Dendritic cell treated with granulocyte-macrophage colony-stimulating factor and Interleukin-4, amounts not matched to agents 40 ng/mL and 50 ng/mL, for 4 days (primary cell): ENCODE measurements at regions not wholly inside any gene's neighbourhood (a gene's known extent, or its start where the extent isn't known, plus 50 kb on each side); places are given as distances from the start of the nearest gene placed in this dataset.

Experiments
- H3K27ac Mint-ChIP-seq: one replicate; pipeline ENCODE4 v1.8.0; 2022; ENCODE audit warnings: mild to moderate bottlenecking, mixed read lengths
- H3K27me3 Mint-ChIP-seq: one replicate; pipeline ENCODE4 v1.8.0; 2022; ENCODE audit warnings: mild to moderate bottlenecking, mixed read lengths
- H3K36me3 Mint-ChIP-seq: one replicate; pipeline ENCODE4 v1.8.0; 2022; ENCODE audit warnings: low read depth, mixed read lengths
- H3K4me1 Mint-ChIP-seq: one replicate; pipeline ENCODE4 v1.8.0; 2022; ENCODE audit warnings: low read depth, mixed read lengths
- H3K4me3 Mint-ChIP-seq: one replicate; pipeline ENCODE4 v1.8.0; 2022; ENCODE audit warnings: mild to moderate bottlenecking, moderate library complexity, mixed read lengths
- H3K9me3 Mint-ChIP-seq: one replicate; pipeline ENCODE4 v1.8.0; 2022; ENCODE audit warnings: mixed read lengths
- intact Hi-C: fragments of 100-400 bp; cut with micrococcal nuclease; formaldehyde crosslinking; loops from one replicate; pipeline ENCODE4 v1.15.0; 2022

GRCh38 chr7:112874909-112875308 is 84.7 kb upstream of the TMEM168 start:
- H3K4me3 Mint-ChIP-seq = no peak overlapping the region
- H3K9me3 Mint-ChIP-seq = no peaks in the 10 kb centered on the region
- H3K36me3 Mint-ChIP-seq = peaks cover 6% of the 10 kb centered on the region
- no peak overlapping the region for H3K27ac Mint-ChIP-seq
- H3K4me1 Mint-ChIP-seq = peaks cover 25% of the 10 kb centered on the region
- H3K27me3 Mint-ChIP-seq = no peaks in the 10 kb centered on the region
- intact Hi-C loops = no loop called here

- Mint-ChIP-seq H3K36me3 (peaks cover 12% of the 10 kb centered on the region), H3K27ac (no peak overlapping the region), H3K4me1 (peaks cover 20% of the 10 kb centered on the region), H3K4me3 (no peak overlapping the region), H3K9me3 (peaks cover 7% of the 10 kb centered on the region), H3K27me3 (no peaks in the 10 kb centered on the region)
- intact Hi-C loops = no loop called here
Measured at GRCh38 chr7:112873831-112874553, 83.8 kb upstream of the TMEM168 start.

- intact Hi-C loops = no loop called here
- H3K27me3 Mint-ChIP-seq = no peaks in the 10 kb centered on the region
- H3K4me3 Mint-ChIP-seq = no peak overlapping the region
- peaks cover 9% of the 10 kb centered on the region for H3K9me3 Mint-ChIP-seq
- peaks cover 12% of the 10 kb centered on the region for H3K4me1 Mint-ChIP-seq
- H3K36me3 Mint-ChIP-seq = peaks cover 10% of the 10 kb centered on the region
- H3K27ac Mint-ChIP-seq = no peak overlapping the region
Measured at GRCh38 chr7:112869111-112869774, 79.0 kb upstream of the TMEM168 start.

- Mint-ChIP-seq H3K4me3 (no peak overlapping the region), H3K9me3 (peaks cover 9% of the 10 kb centered on the region), H3K36me3 (peaks cover 10% of the 10 kb centered on the region), H3K27ac (no peak overlapping the region), H3K4me1 (peaks cover 6% of the 10 kb centered on the region), H3K27me3 (no peaks in the 10 kb centered on the region)
- intact Hi-C loops = no loop called here
Measured at GRCh38 chr7:112868609-112869008, 78.4 kb upstream of the TMEM168 start.

- intact Hi-C loops = no loop called here
- no peak overlapping the region for H3K4me3 Mint-ChIP-seq
Measured at GRCh38 chr7:112866424-112866823, 76.2 kb upstream of the TMEM168 start.

GRCh38 chr7:112864380-112864779 is 74.2 kb upstream of the TMEM168 start:
- peaks cover 6% of the 10 kb centered on the region for H3K4me1 Mint-ChIP-seq
- peaks cover 6% of the 10 kb centered on the region for H3K9me3 Mint-ChIP-seq
- intact Hi-C loops = no loop called here
- peaks cover 22% of the 10 kb centered on the region for H3K36me3 Mint-ChIP-seq
- H3K4me3 Mint-ChIP-seq = no peak overlapping the region
- H3K27ac Mint-ChIP-seq = no peak overlapping the region
- H3K27me3 Mint-ChIP-seq = no peaks in the 10 kb centered on the region

More at GRCh38 chr7:112866424-112866823, 76.2 kb upstream of the TMEM168 start:
- Mint-ChIP-seq H3K9me3 (peaks cover 9% of the 10 kb centered on the region), H3K27me3 (no peaks in the 10 kb centered on the region), H3K4me1 (peaks cover 6% of the 10 kb centered on the region), H3K36me3 (peaks cover 24% of the 10 kb centered on the region), H3K27ac (no peak overlapping the region)

GRCh38 chr7:112858838-112859237 is 68.6 kb upstream of the TMEM168 start:
- Mint-ChIP-seq H3K27ac (no peak overlapping the region), H3K4me3 (no peak overlapping the region), H3K27me3 (no peaks in the 10 kb centered on the region), H3K9me3 (no peaks in the 10 kb centered on the region), H3K36me3 (peaks cover 20% of the 10 kb centered on the region), H3K4me1 (no peaks in the 10 kb centered on the region)
- intact Hi-C loops = no loop called here

- intact Hi-C loops = no loop called here
- H3K4me1 Mint-ChIP-seq = no peaks in the 10 kb centered on the region
- H3K9me3 Mint-ChIP-seq = no peaks in the 10 kb centered on the region
- H3K4me3 Mint-ChIP-seq = no peak overlapping the region
- H3K27ac Mint-ChIP-seq = no peak overlapping the region
- H3K36me3 Mint-ChIP-seq = peaks cover 13% of the 10 kb centered on the region
- H3K27me3 Mint-ChIP-seq = no peaks in the 10 kb centered on the region
Measured at GRCh38 chr7:112855227-112855626, 65.0 kb upstream of the TMEM168 start.

GRCh38 chr7:112854169-112854568 is 64.0 kb upstream of the TMEM168 start:
- intact Hi-C loops = no loop called here
- H3K9me3 Mint-ChIP-seq = no peaks in the 10 kb centered on the region
- H3K27me3 Mint-ChIP-seq = no peaks in the 10 kb centered on the region
- no peaks in the 10 kb centered on the region for H3K4me1 Mint-ChIP-seq
- H3K4me3 Mint-ChIP-seq = no peak overlapping the region
- peaks cover 16% of the 10 kb centered on the region for H3K36me3 Mint-ChIP-seq
- H3K27ac Mint-ChIP-seq = no peak overlapping the region

- no peaks in the 10 kb centered on the region for H3K27me3 Mint-ChIP-seq
- H3K4me3 Mint-ChIP-seq = no peak overlapping the region
- H3K9me3 Mint-ChIP-seq = no peaks in the 10 kb centered on the region
- no peaks in the 10 kb centered on the region for H3K4me1 Mint-ChIP-seq
- intact Hi-C loops = no loop called here
- no peak overlapping the region for H3K27ac Mint-ChIP-seq
- peaks cover 20% of the 10 kb centered on the region for H3K36me3 Mint-ChIP-seq
Measured at GRCh38 chr7:112853422-112853821, 63.2 kb upstream of the TMEM168 start.

GRCh38 chr7:112843151-112843550 is 53.0 kb upstream of the TMEM168 start:
- Mint-ChIP-seq H3K27ac (no peak overlapping the region), H3K9me3 (no peaks in the 10 kb centered on the region), H3K4me1 (no peaks in the 10 kb centered on the region), H3K27me3 (no peaks in the 10 kb centered on the region), H3K4me3 (no peak overlapping the region), H3K36me3 (peaks cover 1% of the 10 kb centered on the region)
- intact Hi-C loops = no loop called here
